PFSK-1 (cell line): ENCODE measurements at regions not wholly inside any gene's neighbourhood (a gene's known extent, or its start where the extent isn't known, plus 50 kb on each side); places are given as distances from the start of the nearest gene placed in this dataset.

Experiments used
- FOXP2 ChIP-seq: optimal IDR thresholded peaks from 2 replicates; pipeline ENCODE3; 2011; ENCODE audit warnings: borderline replicate concordance, control low read depth, inconsistent platforms; ENCODE audit not compliant: insufficient read depth; ENCODE audit errors: extremely low read length, extremely low read depth
- POLR2AphosphoS5 ChIP-seq: IDR thresholded peaks from 2 replicates; pipeline ENCODE4 v1.6.1; 2012; ENCODE audit warnings: low read depth, mild to moderate bottlenecking, control low read depth, low read length, moderate library complexity
- REST ChIP-seq, 2 experiments: IDR thresholded peaks; 2 replicates each; pipeline versions ENCODE4 v1.6.1 to v1.8.0; 2011 to 2012; ENCODE audit warnings: low read depth in 2 of 2, low read length in 2 of 2, control low read depth in 1 of 2, inconsistent platforms in 1 of 2, mild to moderate bottlenecking in 1 of 2, moderate library complexity in 1 of 2; ENCODE audit not compliant: insufficient read depth in 1 of 2
- SIN3A ChIP-seq: IDR thresholded peaks from 2 replicates; pipeline ENCODE4 v1.6.1; 2012; ENCODE audit warnings: mild to moderate bottlenecking, low read length, moderate library complexity, borderline replicate concordance; ENCODE audit not compliant: insufficient read depth
- TAF1 ChIP-seq: IDR thresholded peaks from 2 replicates; pipeline ENCODE4 v1.6.1; 2012; ENCODE audit warnings: low read length, control low read depth, borderline replicate concordance; ENCODE audit not compliant: insufficient read depth

- TF ChIP-seq SIN3A (no peak), FOXP2 (no peak), REST (IDR thresholded peaks at IDR 0.05; ENCODE audit: insufficient read depth in 1 of 2, low read depth in 2 of 2, low read length in 2 of 2) (no peak), TAF1 (no peak), POLR2AphosphoS5 (no peak)
These were observed 131.9 kb downstream of the ASB1 start for GRCh38 chr2:238558456-238559099.

DNA sequence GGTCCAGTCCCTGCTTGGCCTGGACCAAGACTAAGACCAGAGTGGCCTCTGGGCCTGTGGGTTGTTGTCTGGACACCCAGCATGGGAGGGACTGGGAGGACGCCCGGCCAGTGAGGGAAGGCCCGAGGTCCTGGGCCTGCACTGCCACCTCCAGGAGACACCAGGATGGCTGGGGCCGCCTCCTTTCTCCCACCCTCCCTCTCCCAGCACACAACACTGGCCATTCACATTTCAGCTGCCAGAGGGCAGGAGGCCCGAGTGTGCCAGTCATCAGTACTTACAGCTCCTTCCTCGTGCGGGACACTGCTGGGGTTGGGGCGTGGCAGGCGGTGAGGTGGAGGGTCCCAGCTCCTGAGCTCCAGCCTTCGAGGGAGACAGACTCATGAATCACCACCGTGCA, 133.5 kb downstream of the ASB1 start:
- TF ChIP-seq FOXP2, result no peak
- TF ChIP-seq REST (IDR thresholded peaks at IDR 0.05; ENCODE audit: insufficient read depth in 1 of 2, low read depth in 2 of 2, low read length in 2 of 2), result no peak
- no peak for TF ChIP-seq TAF1
- TF ChIP-seq POLR2AphosphoS5, result no peak
- no peak for TF ChIP-seq SIN3A

DNA sequence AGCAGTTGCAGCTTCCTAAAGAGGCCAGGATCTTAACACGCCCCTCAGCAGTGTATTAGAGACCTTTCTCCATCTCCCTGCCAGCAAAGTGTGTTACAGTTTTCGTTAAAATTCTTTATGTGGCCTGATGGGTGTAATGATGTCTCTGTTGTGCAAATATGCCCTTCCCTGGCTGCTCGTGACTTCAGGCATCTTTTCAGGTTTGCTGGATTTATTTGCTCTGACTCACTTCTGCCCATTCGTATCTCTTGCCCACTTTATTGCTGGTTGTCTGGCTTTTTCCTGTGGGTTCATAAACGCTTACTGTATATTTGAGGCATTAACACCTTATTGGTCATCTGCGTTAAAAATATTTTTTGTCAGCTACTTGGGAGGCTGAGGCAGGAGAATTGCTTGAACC, 134.5 kb downstream of the ASB1 start:
- TF ChIP-seq POLR2AphosphoS5 (no peak), FOXP2 (no peak), SIN3A (no peak), TAF1 (no peak), REST (IDR thresholded peaks at IDR 0.05; ENCODE audit: insufficient read depth in 1 of 2, low read depth in 2 of 2, low read length in 2 of 2) (no peak)

- TF ChIP-seq TAF1, result no peak
- no peak for TF ChIP-seq FOXP2
- no peak for TF ChIP-seq SIN3A
- no peak for TF ChIP-seq REST (IDR thresholded peaks at IDR 0.05; ENCODE audit: insufficient read depth in 1 of 2, low read depth in 2 of 2, low read length in 2 of 2)
- TF ChIP-seq POLR2AphosphoS5, result no peak
These were observed 135.7 kb downstream of the ASB1 start for GRCh38 chr2:238562446-238562845.
